GM23248 (cell line): ENCODE measurements at regions not wholly inside any gene's neighbourhood (a gene's known extent, or its start where the extent isn't known, plus 50 kb on each side); places are given as distances from the start of the nearest gene placed in this dataset.
"Not testable (repeated sequence)": the region's sequence is repeated elsewhere in the genome, so short reads cannot be mapped to it uniquely, and the experiment has no call there.

Source experiments
- DNase-seq: peaks from one replicate; pipeline ENCODE4 v3.0.0-alpha.2; 2015
- H2AFZ ChIP-seq: fragments of 200-600 bp; sonication (generic); 2 replicates; pipeline ENCODE4 v1.6.1; 2016; ENCODE audit warnings: antibody characterized with exemption
- H3F3A ChIP-seq: fragments of 200-600 bp; sonication (generic); 2 replicates; pipeline ENCODE4 v1.6.1; 2016; ENCODE audit warnings: mild to moderate bottlenecking, antibody characterized with exemption, mixed run types; ENCODE audit not compliant: insufficient read depth
- H3K27ac ChIP-seq: fragments of 200-600 bp; sonication (generic); 2 replicates; pipeline ENCODE4 v1.5.1; 2016; ENCODE audit warnings: mild to moderate bottlenecking
- H3K27me3 ChIP-seq: fragments of 200-600 bp; sonication (generic); replicated peaks from 2 replicates; pipeline ENCODE4 v1.6.1; 2016; ENCODE audit warnings: mild to moderate bottlenecking; ENCODE audit not compliant: insufficient read depth
- H3K36me3 ChIP-seq: fragments of 200-600 bp; sonication (generic); 2 replicates; pipeline ENCODE4 v1.6.1; 2016; ENCODE audit warnings: low read depth, mild to moderate bottlenecking
- H3K4me1 ChIP-seq: fragments of 200-600 bp; sonication (generic); 2 replicates; pipeline ENCODE4 v1.6.1; 2016; ENCODE audit warnings: mild to moderate bottlenecking; ENCODE audit not compliant: insufficient read depth
- H3K4me2 ChIP-seq: fragments of 200-600 bp; sonication (generic); one replicate; pipeline ENCODE4 v1.6.1; 2016; ENCODE audit warnings: mild to moderate bottlenecking; ENCODE audit not compliant: unreplicated experiment
- H3K4me3 ChIP-seq: fragments of 200-600 bp; sonication (generic); 2 replicates; pipeline ENCODE4 v1.5.1; 2016; ENCODE audit warnings: mild to moderate bottlenecking
- H3K79me2 ChIP-seq: fragments of 200-600 bp; sonication (generic); 2 replicates; pipeline ENCODE4 v1.6.1; 2016; ENCODE audit warnings: mild to moderate bottlenecking; ENCODE audit not compliant: insufficient read depth
- H3K9ac ChIP-seq: fragments of 200-600 bp; sonication (generic); 2 replicates; pipeline ENCODE4 v1.6.1; 2016; ENCODE audit warnings: mild to moderate bottlenecking
- H3K9me2 ChIP-seq: fragments of 200-600 bp; sonication (generic); 2 replicates; pipeline ENCODE4 v1.6.1; 2016; ENCODE audit warnings: mixed run types, mild to moderate bottlenecking, moderate library complexity; ENCODE audit not compliant: insufficient read depth
- H3K9me3 ChIP-seq: fragments of 200-600 bp; sonication (generic); one replicate; pipeline ENCODE4 v1.6.1; 2017; ENCODE audit warnings: low read depth
- H4K20me1 ChIP-seq: fragments of 200-600 bp; sonication (generic); 2 replicates; pipeline ENCODE4 v1.6.0; 2016; ENCODE audit not compliant: insufficient read depth
- EZH2 ChIP-seq: fragments of 200-600 bp; sonication (generic); IDR thresholded peaks from 2 replicates; pipeline ENCODE4 v1.6.1; 2018; ENCODE audit warnings: antibody characterized with exemption, mild to moderate bottlenecking; ENCODE audit not compliant: insufficient read depth, poor library complexity, severe bottlenecking
- EZH2phosphoT487 ChIP-seq: fragments of 200-600 bp; sonication (generic); IDR thresholded peaks from 2 replicates; pipeline ENCODE4 v1.6.1; 2018; ENCODE audit warnings: antibody characterized with exemption, moderate library complexity, mild to moderate bottlenecking, low read depth; ENCODE audit not compliant: insufficient read depth
- WGBS, 2 experiments: methylation state at CpG; one replicate each; pipeline ENCODE4 v1.1.6; 2015 to 2017; ENCODE audit warnings: low lambda C conversion rate in 2 of 2, low coverage in 1 of 2; ENCODE audit errors: missing lambda C conversion rate in 2 of 2; 5-methylcytosine and 5-hydroxymethylcytosine counted together
- in situ Hi-C: fragments of 300-500 bp; cut with MboI; formaldehyde crosslinking; loops from 2 replicates; pipeline ENCODE4 v1.15.0; 2020

DNA sequence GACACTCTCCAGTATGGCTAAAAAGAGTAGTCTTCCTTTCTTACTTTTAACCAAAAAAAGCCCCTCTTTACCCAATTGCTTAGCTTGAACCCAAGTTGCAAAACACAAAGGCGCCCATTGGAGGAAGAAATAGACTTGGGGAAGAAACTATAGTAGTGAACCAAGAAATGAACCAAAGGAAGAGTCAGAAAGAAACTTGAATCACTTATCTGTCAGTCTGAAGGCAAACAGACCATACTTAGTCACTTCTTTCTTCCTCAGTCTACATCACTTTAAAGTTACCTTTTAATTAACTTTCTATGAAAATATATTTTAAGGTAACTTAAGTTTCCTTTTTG, 161.4 kb upstream of the GIMD1 start:
- no peaks in the 10 kb centered on the region for H3K79me2 ChIP-seq
- in situ Hi-C loops = no loop called here
- H3K9me2 ChIP-seq = peaks cover 3% of the 10 kb centered on the region; the same call in 1 of the 2 replicates
- H3K36me3 ChIP-seq = no peaks in the 10 kb centered on the region
- peaks cover 25% of the 10 kb centered on the region for H3K4me1 ChIP-seq
- H3K4me3 ChIP-seq = 0 out of 2 replicates have a peak overlapping the region, but pooled peaks have one; percentile 8
- no peaks in the 10 kb centered on the region for H3K9me3 ChIP-seq
- 63 to 65% methylated on average over 1 of the region's 1 CpG for WGBS, 2 experiments
- peak overlapping the region; percentile 74 for H3K27ac ChIP-seq
- H3K9ac ChIP-seq = no peak overlapping the region
- peaks cover 15% of the 10 kb centered on the region for H3F3A ChIP-seq
- TF ChIP-seq EZH2phosphoT487 (no peak), EZH2 (no peak)
- no peaks in the 10 kb centered on the region for H4K20me1 ChIP-seq
- H2AFZ ChIP-seq = peak overlapping the region; percentile 82
- H3K27me3 ChIP-seq = no peaks in the 10 kb centered on the region
- no peak for DNase-seq
- H3K4me2 ChIP-seq = peak overlapping the region; percentile 65

DNA sequence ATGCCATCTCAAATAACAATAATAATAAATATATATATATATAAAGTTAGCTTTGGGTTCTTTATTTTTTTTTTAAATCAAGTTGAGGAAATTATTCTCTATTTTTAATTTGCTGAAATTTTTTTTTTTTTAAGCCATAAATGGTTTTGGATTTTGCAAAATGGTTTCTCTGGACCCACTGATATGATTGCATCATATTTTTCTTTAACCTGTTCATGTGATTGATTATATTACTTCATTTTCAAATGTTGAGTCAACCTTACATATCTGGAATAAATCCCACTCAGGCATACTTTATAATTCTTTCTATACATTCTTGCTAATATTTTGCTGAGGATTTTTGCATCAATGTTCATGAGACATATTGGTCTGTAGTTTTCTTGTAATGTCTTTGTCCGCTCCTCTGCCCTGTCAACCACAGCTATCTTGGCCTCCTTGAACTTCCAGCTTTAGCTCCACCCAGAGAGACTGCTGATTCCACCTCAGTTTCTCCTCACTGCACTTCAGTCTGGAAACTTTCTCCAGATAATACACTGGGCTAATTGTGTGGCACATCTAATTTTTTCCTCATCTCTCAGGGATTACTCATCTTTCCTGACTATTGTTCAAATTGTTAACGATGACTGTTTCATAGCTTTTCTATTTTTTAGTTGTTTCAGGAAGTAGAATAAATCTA, 160.9 kb upstream of the GIMD1 start:
- H4K20me1 ChIP-seq = no peaks in the 10 kb centered on the region
- peak overlapping the region; percentile 82 for H2AFZ ChIP-seq
- in situ Hi-C loops = no loop called here
- TF ChIP-seq EZH2phosphoT487 (no peak), EZH2 (no peak)
- 11 to 22% methylated on average over 2 of the region's 2 CpGs for WGBS, 2 experiments
- H3K79me2 ChIP-seq = no peaks in the 10 kb centered on the region
- H3K9me2 ChIP-seq = peaks cover 3% of the 10 kb centered on the region; the same call in 1 of the 2 replicates
- peak overlapping the region; percentile 74 for H3K27ac ChIP-seq
- no peaks in the 10 kb centered on the region for H3K9me3 ChIP-seq
- H3F3A ChIP-seq = peaks cover 15% of the 10 kb centered on the region
- H3K9ac ChIP-seq = no peak overlapping the region
- H3K36me3 ChIP-seq = no peaks in the 10 kb centered on the region
- DNase-seq = peak; percentile 71
- no peaks in the 10 kb centered on the region for H3K27me3 ChIP-seq
- H3K4me2 ChIP-seq = peak overlapping the region; percentile 65
- 0 out of 2 replicates have a peak overlapping the region, but pooled peaks have one; percentile 8 for H3K4me3 ChIP-seq
- H3K4me1 ChIP-seq = peaks cover 25% of the 10 kb centered on the region

DNA sequence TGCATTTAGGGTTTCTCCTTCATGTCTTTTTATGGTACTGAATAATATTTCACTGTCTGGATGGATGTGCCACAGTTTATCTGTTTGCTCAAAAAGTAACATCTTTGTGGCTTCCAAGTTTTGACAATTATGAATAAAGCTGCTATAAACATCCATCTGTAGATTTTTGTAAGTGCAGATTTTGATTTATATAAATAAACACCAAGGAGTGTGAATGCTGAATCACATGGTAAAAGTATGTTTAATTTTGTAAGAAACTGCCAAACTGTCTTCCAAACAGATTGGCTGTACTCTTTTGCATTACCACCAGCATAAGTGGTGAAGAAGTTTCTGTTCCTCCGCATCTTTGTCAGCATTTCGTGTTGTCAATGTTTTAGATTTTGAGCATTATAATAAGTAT, 158.7 kb upstream of the GIMD1 start:
- WGBS, 2 experiments = 96 to 99% methylated on average over 2 of the region's 2 CpGs
- Histone ChIP-seq H3K79me2 (no peaks in the 10 kb centered on the region), H3F3A (peaks cover 15% of the 10 kb centered on the region), H3K9me3 (no peaks in the 10 kb centered on the region), H3K27me3 (no peaks in the 10 kb centered on the region), H3K4me3 (no peak overlapping the region), H3K4me2 (no peak overlapping the region), H3K27ac (no peak overlapping the region), H3K36me3 (no peaks in the 10 kb centered on the region), H3K4me1 (peaks cover 25% of the 10 kb centered on the region), H3K9me2 (peaks cover 3% of the 10 kb centered on the region; the same call in 1 of the 2 replicates), H3K9ac (no peak overlapping the region), H4K20me1 (no peaks in the 10 kb centered on the region), H2AFZ (no peak overlapping the region)
- in situ Hi-C loops = no loop called here
- TF ChIP-seq EZH2 = no peak
- no peak for DNase-seq

DNA sequence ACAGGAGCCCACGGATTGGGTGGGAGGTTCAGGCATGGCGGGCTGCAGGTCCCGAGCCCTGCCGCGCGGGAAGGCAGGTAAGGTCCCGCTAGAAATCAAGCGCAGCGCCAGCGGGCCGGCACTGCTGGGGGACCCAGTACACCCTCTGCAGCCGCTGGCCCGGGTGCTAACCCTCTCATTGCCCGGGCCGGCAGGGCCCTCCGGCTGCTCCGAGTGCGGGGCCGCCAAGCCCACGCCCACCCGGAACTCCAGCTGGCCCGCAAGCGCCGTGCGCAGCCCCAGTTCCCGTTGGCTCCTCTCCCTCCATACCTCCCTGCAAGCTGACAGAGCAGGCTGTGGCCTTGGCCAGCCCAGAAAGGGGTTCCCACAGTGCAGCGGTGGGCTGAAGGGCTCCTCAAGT, 156.8 kb upstream of the GIMD1 start:
- H3K4me2 ChIP-seq, DNase-seq, H4K20me1 ChIP-seq, H3K27me3 ChIP-seq, H3K9me3 ChIP-seq, H3K9me2 ChIP-seq, H3K79me2 ChIP-seq, in situ Hi-C loops, H3K27ac ChIP-seq, H3K9ac ChIP-seq, H2AFZ ChIP-seq, H3K4me3 ChIP-seq, H3K36me3 ChIP-seq: not testable (repeated sequence)
- Histone ChIP-seq H3F3A (peaks cover 12% of the 10 kb centered on the region), H3K4me1 (peaks cover 12% of the 10 kb centered on the region)
- WGBS, 2 experiments = 96 to 98% methylated on average over 17 to 27 of the region's 27 CpGs

DNA sequence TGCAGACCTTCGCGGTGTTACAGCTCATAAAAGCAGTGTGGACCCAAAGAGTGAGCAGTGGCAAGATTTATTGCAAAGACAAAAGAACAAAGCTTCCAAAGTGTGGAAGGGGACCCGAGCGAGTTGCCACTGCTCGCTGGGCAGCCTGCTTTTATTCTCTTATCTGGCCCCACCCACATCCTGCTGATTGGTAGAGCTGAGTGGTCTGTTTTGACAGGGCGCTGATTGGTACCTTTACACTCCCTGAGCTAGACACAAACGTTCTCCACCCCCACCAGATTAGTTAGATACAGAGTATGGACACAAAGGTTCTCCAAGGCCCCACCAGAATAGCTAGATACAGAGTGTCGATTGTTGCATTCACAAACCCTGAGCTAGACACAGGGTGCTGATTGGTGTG, 156.2 kb upstream of the GIMD1 start:
- WGBS, 2 experiments = 88 to 91% methylated on average over 8 of the region's 8 CpGs
- H3F3A ChIP-seq, H3K9me3 ChIP-seq, in situ Hi-C loops, H2AFZ ChIP-seq, H3K4me1 ChIP-seq, H3K9me2 ChIP-seq, H3K4me2 ChIP-seq, H3K9ac ChIP-seq, H3K4me3 ChIP-seq, DNase-seq, H3K27ac ChIP-seq, H4K20me1 ChIP-seq, H3K27me3 ChIP-seq, H3K79me2 ChIP-seq, H3K36me3 ChIP-seq: not testable (repeated sequence)
